A549 (cell line): ENCODE measurements at regions not wholly inside any gene's neighbourhood (a gene's known extent, or its start where the extent isn't known, plus 50 kb on each side); places are given as distances from the start of the nearest gene placed in this dataset.

Experiments used
- BHLHE40 ChIP-seq: IDR thresholded peaks from 2 replicates; pipeline ENCODE4 v1.6.1; 2012; ENCODE audit warnings: low read depth, low read length, inconsistent platforms
- CTCF ChIP-seq: fragments of >200 bp; sonication (Bioruptor Twin); formaldehyde crosslinking; IDR thresholded peaks from 3 replicates; pipeline ENCODE4 v1.5.1; 2016
- EP300 ChIP-seq, 2 experiments: fragments of >200 bp; sonication (Bioruptor Twin); formaldehyde crosslinking; IDR thresholded peaks; 2 replicates in 1 of 2; 3 replicates in 1 of 2; pipeline ENCODE4 v1.6.1; 2016 to 2017
- MAX ChIP-seq: IDR thresholded peaks from 2 replicates; pipeline ENCODE4 v1.6.1; 2012
- NFE2L2 ChIP-seq: fragments of 150-350 bp; conservative IDR thresholded peaks from 2 replicates; pipeline ENCODE4 v1.6.1; 2014; ENCODE audit warnings: low read length
- NPAS2 ChIP-seq: fragments of 250-450 bp; sonication (Bioruptor Pico); IDR thresholded peaks from 2 replicates; pipeline ENCODE4 v1.8.0; 2022; ENCODE audit warnings: mild to moderate bottlenecking, moderate library complexity, borderline replicate concordance
- POLR2A ChIP-seq: IDR thresholded peaks from 2 replicates; pipeline ENCODE4 v1.6.1; 2012; ENCODE audit warnings: mild to moderate bottlenecking, low read length
- RAD21 ChIP-seq, 2 experiments: fragments of >200 bp in 1 of 2; sonication (Bioruptor Twin) in 1 of 2; formaldehyde crosslinking in 1 of 2; IDR thresholded peaks in 1 of 2; conservative IDR thresholded peaks in 1 of 2; 2 replicates in 1 of 2; 3 replicates in 1 of 2; pipeline ENCODE4 v1.6.1; 2012 to 2018; ENCODE audit warnings: inconsistent platforms in 1 of 2
- REST ChIP-seq: fragments of 200-600 bp; sonication (generic); IDR thresholded peaks from 2 replicates; pipeline ENCODE4 v1.6.1; 2016; ENCODE audit warnings: antibody characterized with exemption, mild to moderate bottlenecking, moderate library complexity
- SMC3 ChIP-seq: fragments of >200 bp; sonication (Bioruptor Twin); formaldehyde crosslinking; IDR thresholded peaks from 3 replicates; pipeline ENCODE4 v1.6.1; 2018; ENCODE audit warnings: inconsistent platforms

- no peak for TF ChIP-seq BHLHE40
- TF ChIP-seq CTCF: no peak; the same call in 2 of the 3 replicates
- no peak for TF ChIP-seq EP300 (IDR thresholded peaks at IDR 0.05)
- TF ChIP-seq NPAS2: no peak
- TF ChIP-seq NFE2L2: no peak
- TF ChIP-seq MAX: no peak
- TF ChIP-seq SMC3: no peak
- no peak for TF ChIP-seq POLR2A
- TF ChIP-seq RAD21 (conservative IDR thresholded peaks at IDR 0.05 in 1 of 2, IDR thresholded peaks at IDR 0.05 in 1 of 2): no peak; a peak in 1 of 5 replicates
- no peak for TF ChIP-seq REST
Measured at GRCh38 chr12:42024495-42024830, 120.2 kb downstream of the GXYLT1 start.
